HG02852 (cell line): ENCODE measurements at regions not wholly inside any gene's neighbourhood (a gene's known extent, or its start where the extent isn't known, plus 50 kb on each side); places are given as distances from the start of the nearest gene placed in this dataset.

ENCODE experiments used
- ATAC-seq: cut with Tn5 transposase; IDR thresholded peaks from one replicate; pipeline ENCODE4 v1.9.1; 2021; ENCODE audit warnings: mild to moderate bottlenecking, moderate library complexity; ENCODE audit not compliant: unreplicated experiment

GRCh38 chr12:87930033-87930432 is 99.2 kb downstream of the C12orf50 start:
- no peak for ATAC-seq

GRCh38 chr12:87929346-87929745 is 99.9 kb downstream of the C12orf50 start:
- ATAC-seq: no peak

- no peak for ATAC-seq
These were observed 101.2 kb downstream of the C12orf50 start for GRCh38 chr12:87928031-87928430.

GRCh38 chr12:87925021-87925420 is 104.2 kb downstream of the C12orf50 start:
- ATAC-seq: no peak

GRCh38 chr12:87924149-87924548 is 105.1 kb downstream of the C12orf50 start:
- ATAC-seq: no peak

- no peak for ATAC-seq
These were observed 105.8 kb downstream of the C12orf50 start for GRCh38 chr12:87923361-87923760.

GRCh38 chr12:87922736-87923135 is 106.5 kb downstream of the C12orf50 start:
- ATAC-seq: no peak

- ATAC-seq: no peak
These were observed 107.6 kb downstream of the C12orf50 start for GRCh38 chr12:87921621-87922020.

- no peak for ATAC-seq
These were observed 109.1 kb downstream of the C12orf50 start for GRCh38 chr12:87920139-87920538.

- ATAC-seq: no peak
These were observed 127.7 kb downstream of the C12orf50 start for GRCh38 chr12:87901457-87901856.

- no peak for ATAC-seq
These were observed 131.5 kb downstream of the C12orf50 start for GRCh38 chr12:87897662-87898061.

GRCh38 chr12:87883806-87884205 is 145.4 kb downstream of the C12orf50 start:
- no peak for ATAC-seq

GRCh38 chr12:87879141-87879540 is 150.1 kb downstream of the C12orf50 start:
- ATAC-seq: no peak

- ATAC-seq: no peak
These were observed 158.4 kb downstream of the C12orf50 start for GRCh38 chr12:87870493-87871460.

- ATAC-seq: no peak
These were observed 159.1 kb downstream of the C12orf50 start for GRCh38 chr12:87870061-87870460.

GRCh38 chr12:87866578-87867292 is 162.5 kb downstream of the C12orf50 start:
- ATAC-seq: peak; percentile 45

- no peak for ATAC-seq
These were observed 167.4 kb downstream of the C12orf50 start for GRCh38 chr12:87861791-87862190.

GRCh38 chr12:87853448-87854003 is 175.7 kb downstream of the C12orf50 start:
- ATAC-seq: no peak

GRCh38 chr12:87849074-87849473 is 180.1 kb downstream of the C12orf50 start:
- ATAC-seq: no peak

- ATAC-seq: peak; percentile 75
These were observed 180.8 kb downstream of the C12orf50 start for GRCh38 chr12:87848248-87848868.

- no peak for ATAC-seq
These were observed 182.1 kb downstream of the C12orf50 start for GRCh38 chr12:87847147-87847546.
